GM12864 (cell line): ENCODE measurements at regions not wholly inside any gene's neighbourhood (a gene's known extent, or its start where the extent isn't known, plus 50 kb on each side); places are given as distances from the start of the nearest gene placed in this dataset.

Source experiments
- DNase-seq: peaks from one replicate; pipeline ENCODE4 v3.0.0-alpha.2; 2011; ENCODE audit warnings: low read depth
- H3K4me3 ChIP-seq: 2 replicates; pipeline ENCODE4 v1.5.1; 2011; ENCODE audit warnings: mild to moderate bottlenecking, low read depth, low read length, control low read depth
- TF ChIP-seq, protein P1 (sequence below): IDR thresholded peaks from 2 replicates; pipeline ENCODE4 v1.5.1; 2011; ENCODE audit warnings: low read depth, mild to moderate bottlenecking, moderate library complexity, low read length, control low read depth, inconsistent platforms; ENCODE audit errors: missing control alignments

DNA sequence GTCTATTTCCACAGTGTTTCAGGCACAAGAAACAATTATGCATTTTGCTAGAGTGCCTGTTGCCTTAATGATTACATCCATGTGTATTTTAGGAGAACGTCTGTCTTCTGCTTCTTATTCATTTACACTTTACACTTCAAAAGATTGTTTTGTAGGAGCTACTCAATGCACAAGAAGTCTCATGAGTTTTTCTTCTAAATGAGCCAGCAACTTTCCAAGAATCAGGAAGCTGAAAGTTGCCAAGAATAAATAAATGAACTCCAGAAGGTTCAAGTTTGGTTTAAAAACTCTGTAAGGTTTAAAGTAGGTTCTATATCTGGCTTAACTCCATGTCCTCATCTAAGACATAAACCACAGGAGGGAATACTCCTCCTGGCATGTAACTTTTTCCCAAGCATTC lies 103.8 kb upstream of the ADPGK start:
- DNase-seq: no peak
- TF ChIP-seq, protein P1, sequence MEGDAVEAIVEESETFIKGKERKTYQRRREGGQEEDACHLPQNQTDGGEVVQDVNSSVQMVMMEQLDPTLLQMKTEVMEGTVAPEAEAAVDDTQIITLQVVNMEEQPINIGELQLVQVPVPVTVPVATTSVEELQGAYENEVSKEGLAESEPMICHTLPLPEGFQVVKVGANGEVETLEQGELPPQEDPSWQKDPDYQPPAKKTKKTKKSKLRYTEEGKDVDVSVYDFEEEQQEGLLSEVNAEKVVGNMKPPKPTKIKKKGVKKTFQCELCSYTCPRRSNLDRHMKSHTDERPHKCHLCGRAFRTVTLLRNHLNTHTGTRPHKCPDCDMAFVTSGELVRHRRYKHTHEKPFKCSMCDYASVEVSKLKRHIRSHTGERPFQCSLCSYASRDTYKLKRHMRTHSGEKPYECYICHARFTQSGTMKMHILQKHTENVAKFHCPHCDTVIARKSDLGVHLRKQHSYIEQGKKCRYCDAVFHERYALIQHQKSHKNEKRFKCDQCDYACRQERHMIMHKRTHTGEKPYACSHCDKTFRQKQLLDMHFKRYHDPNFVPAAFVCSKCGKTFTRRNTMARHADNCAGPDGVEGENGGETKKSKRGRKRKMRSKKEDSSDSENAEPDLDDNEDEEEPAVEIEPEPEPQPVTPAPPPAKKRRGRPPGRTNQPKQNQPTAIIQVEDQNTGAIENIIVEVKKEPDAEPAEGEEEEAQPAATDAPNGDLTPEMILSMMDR: no peak
- H3K4me3 ChIP-seq: no peak overlapping the region

DNA sequence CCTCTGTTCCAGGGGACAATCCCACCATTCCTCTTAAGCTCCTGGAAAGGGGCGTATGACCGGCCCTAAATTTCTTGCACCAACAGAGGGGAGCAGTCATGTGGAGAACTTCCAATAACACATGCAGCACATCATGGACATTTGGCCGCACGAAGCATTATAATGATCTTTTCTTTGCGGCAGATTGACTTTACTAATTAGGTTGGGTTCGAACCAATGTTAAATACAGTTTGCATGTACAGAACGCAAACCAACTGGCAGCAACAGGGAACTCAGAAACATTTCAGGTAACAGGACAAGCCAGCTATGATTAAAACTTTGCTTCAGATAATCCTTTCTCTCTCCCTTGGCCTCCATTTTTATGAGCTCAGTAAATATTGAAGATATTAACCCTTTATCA lies 100.8 kb upstream of the ADPGK start:
- TF ChIP-seq, protein P1: no peak
- DNase-seq: no peak
- H3K4me3 ChIP-seq: no peak overlapping the region

DNA sequence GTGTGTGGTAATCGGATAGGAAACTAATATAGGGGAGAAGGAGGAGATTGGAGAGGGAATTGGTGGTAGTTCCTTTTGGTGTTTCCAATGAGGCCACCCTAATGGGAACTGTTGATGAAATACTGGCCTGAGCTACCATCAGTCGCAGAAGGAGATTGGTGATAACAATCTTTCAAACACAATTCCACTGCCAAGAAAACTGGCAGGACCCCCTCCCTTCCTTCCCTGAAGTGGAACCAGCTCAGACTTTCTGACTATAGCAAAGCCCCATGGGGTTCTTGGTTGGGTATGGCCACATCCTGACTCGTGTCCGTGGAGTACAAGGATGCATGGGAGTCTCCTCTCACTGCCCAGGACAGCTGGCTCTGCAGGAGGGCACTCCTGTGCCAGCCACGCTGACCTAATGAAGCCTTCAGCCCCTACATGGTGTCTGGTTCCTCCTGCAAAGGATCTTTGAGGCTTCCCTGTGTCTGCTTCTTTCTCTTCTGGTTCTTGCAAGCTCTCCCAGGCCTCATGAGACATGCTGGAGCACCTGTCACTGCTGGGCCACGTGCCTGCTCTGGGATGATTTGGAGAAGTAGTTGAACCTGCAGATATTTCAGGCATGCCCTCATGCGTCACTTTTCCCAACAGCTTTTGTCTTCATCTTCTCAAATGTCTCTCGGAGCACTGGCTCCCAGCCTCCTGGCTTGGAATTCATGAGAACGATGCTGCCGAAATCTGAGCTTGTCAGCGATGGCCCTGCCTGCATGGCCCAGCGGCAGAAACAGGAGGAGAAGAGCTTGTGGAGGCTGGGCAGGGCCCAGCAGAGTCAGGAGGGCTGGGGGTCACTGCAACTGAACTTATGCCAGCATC lies 90.0 kb upstream of the ADPGK start:
- TF ChIP-seq, protein P1: no peak
- DNase-seq: no peak
- H3K4me3 ChIP-seq: no peak overlapping the region

DNA sequence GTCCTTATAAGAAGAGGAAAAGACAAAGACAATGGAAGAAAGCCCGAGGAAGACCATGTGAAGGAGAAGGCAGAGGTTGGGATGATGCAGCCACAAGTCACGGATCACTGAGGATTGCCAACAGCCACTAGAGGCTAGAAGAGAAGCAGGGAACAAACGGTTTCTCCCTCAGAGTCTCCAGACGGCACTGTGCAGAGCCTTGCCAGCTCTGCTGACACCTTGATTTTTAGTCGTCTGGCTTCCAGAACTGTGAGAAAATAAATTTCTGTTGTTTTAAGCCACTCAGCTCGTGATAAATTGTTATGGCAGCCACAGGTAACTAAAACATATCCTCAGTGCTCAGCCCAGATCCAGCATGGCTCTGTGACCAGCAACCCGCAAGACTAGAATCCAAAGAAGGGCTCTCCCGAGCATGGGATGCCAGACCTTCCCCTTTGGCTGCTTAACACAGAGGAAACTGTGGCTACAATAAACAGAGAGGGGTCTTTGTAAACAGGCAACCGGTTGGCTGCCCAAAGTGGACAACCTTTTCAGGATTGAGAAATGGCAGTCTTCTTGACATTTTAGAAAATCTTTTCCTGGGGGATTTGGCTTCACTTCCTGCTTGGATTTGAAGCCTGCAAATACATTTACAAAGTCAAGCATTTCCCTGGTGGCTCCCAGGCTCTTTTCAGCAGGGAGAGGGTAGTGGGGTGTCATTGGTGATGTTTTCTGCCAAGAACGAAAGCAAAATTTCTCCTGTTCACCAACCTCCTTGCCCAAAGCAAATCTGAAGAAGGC lies 88.7 kb upstream of the ADPGK start:
- DNase-seq: no peak
- H3K4me3 ChIP-seq: no peak overlapping the region
- TF ChIP-seq, protein P1: no peak

DNA sequence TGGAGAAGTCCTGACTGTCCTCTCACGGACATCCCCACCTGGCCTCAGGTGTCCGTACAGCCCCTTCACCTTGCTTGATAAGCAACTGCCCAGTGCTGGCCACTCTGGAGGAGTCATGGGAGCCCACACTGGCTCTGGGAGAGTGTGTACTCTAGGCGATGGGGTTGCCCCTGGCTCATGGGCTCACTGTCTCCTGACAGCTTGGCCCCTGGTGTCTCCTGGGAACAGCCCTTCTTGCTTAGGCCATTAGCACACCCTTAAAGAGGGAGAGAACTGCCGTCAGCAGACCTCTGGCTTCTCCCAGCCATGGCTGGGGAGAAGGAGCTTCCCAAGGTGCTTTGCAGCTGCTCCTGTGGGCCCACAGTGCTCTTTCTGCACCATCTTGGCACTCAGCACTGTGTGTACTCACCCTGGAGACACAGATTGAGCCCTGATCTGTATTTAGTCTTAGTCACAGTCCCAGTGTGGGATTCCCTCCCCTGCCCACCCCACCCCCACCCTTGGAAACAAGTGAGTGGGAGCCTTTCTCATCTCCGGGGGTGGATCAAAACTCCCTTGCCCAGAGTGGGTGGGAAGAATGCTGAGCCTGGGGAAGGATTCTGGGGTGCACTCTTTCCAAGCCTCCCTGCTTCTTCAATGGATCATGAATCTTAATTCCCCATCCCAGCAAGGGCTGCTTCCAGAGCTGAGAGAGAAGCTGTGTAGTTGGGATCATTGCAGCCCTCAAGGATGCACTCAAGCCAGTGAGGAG lies 83.5 kb upstream of the ADPGK start:
- no peak overlapping the region for H3K4me3 ChIP-seq
- TF ChIP-seq, protein P1: no peak
- DNase-seq: no peak

DNA sequence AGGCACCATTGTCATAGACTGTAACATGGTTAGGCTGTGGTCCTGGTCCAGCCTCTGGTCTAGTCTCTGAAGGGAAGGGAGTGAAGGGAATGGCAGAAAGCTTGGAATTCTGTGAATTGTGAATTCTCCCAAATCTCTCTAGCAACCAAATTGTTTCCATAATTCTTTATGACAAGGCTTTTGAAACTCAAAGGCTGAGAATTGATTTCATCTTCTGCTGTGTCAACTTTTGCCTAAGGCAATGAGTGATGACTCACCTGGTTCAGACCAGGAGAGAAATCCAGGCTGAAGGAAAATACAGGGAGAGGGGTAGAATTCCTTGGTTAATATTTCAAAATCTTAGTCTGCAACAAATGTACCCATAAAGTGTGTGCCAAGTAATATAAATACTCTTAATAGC lies 82.6 kb upstream of the ADPGK start:
- no peak for DNase-seq
- H3K4me3 ChIP-seq: no peak overlapping the region
- TF ChIP-seq, protein P1: no peak
